HCT116 (cell line): ENCODE measurements at regions not wholly inside any gene's neighbourhood (a gene's known extent, or its start where the extent isn't known, plus 50 kb on each side); places are given as distances from the start of the nearest gene placed in this dataset.

ENCODE experiments used
- ATAC-seq: fragments of 200-7000 bp; cut with Tn5 transposase; 2 replicates; pipeline ENCODE4 v1.9.1; 2020; ENCODE audit warnings: mild to moderate bottlenecking, moderate library complexity
- BruUV-seq: library from RNA; stranded (reverse); fragments of 400-500 nt; replicated peaks from 2 replicates; lab custom pipeline; 2021; lab: Mats Ljungman, UMichigan
- CTCF ChIA-PET: fragments of 300-600 bp; sonication (Branson Sonifier 250); formaldehyde crosslinking; loops from one replicate; lab custom pipeline; 2021; ENCODE audit warnings: antibody characterized with exemption; lab: Charles Lee
- POLR2A ChIA-PET: fragments of 300-600, 350-600 bp; sonication (Branson Sonifier 250); formaldehyde crosslinking; loops from one replicate; lab custom pipeline; 2021; ENCODE audit warnings: antibody characterized with exemption; lab: Charles Lee
- RAD21 ChIA-PET, 2 experiments: fragments of 300-600 bp; sonication (Branson Sonifier 250); formaldehyde crosslinking; loops; one replicate each; lab custom pipeline; 2023; ENCODE audit warnings: low total read pairs in 2 of 2; ENCODE audit not compliant: uncharacterized antibody in 2 of 2, unreplicated experiment in 2 of 2, low non-redundant PET in 1 of 2; lab: Charles Lee
- DNase-seq: peaks from one replicate; pipeline ENCODE4 v3.0.0-alpha.2; 2010; ENCODE audit warnings: low read depth, low spot score
- H2AFZ ChIP-seq: fragments of 200-600 bp; shearing (Covaris generic), sonication (generic); 2 replicates; pipeline ENCODE4 v1.6.1; 2017; ENCODE audit warnings: low read depth, mixed run types, mixed read lengths, antibody characterized with exemption, low read length; ENCODE audit not compliant: poor library complexity, severe bottlenecking
- H3K27ac ChIP-seq: 2 replicates; pipeline ENCODE4 v1.5.1; 2012; ENCODE audit warnings: low read depth, low read length
- H3K27me3 ChIP-seq: fragments of 200-600 bp; sonication (generic); 2 replicates; pipeline ENCODE4 v1.6.1; 2016; ENCODE audit warnings: mixed run types, low read length, mixed read lengths; ENCODE audit not compliant: insufficient read depth
- H3K36me3 ChIP-seq, 2 experiments: fragments of 200-500 bp in 1 of 2; fragments of 200-600 bp in 1 of 2; sonication (Bioruptor generic) in 1 of 2; sonication (generic) in 1 of 2; 2 replicates each; pipeline versions ENCODE4 v1.5.1 to v1.6.1; 2014 to 2016; ENCODE audit warnings: low read length in 2 of 2, inconsistent platforms in 1 of 2, mixed read lengths in 1 of 2, mixed run types in 1 of 2; ENCODE audit not compliant: insufficient read depth in 2 of 2, control insufficient read depth in 1 of 2
- H3K4me1 ChIP-seq, 2 experiments: fragments of 200-600 bp in 1 of 2; sonication (generic) in 1 of 2; 2 replicates each; pipeline versions ENCODE4 v1.5.1 to v1.6.1; 2012 to 2017; ENCODE audit warnings: low read length in 2 of 2, inconsistent platforms in 1 of 2, mild to moderate bottlenecking in 1 of 2, mixed read lengths in 1 of 2, mixed run types in 1 of 2, moderate library complexity in 1 of 2; ENCODE audit not compliant: insufficient read depth in 2 of 2, control insufficient read depth in 1 of 2
- H3K4me2 ChIP-seq: fragments of 200-600 bp; sonication (generic); 2 replicates; pipeline ENCODE4 v1.6.1; 2017; ENCODE audit warnings: mixed run types, low read length, mixed read lengths
- H3K4me3 ChIP-seq, 2 experiments: fragments of 200-600 bp in 1 of 2; sonication (generic) in 1 of 2; replicated peaks in 1 of 2; 2 replicates each; pipeline ENCODE4 v1.5.1; 2011 to 2016; ENCODE audit warnings: low read length in 2 of 2, control low read depth in 1 of 2, low read depth in 1 of 2, mild to moderate bottlenecking in 1 of 2, mixed read lengths in 1 of 2, mixed run types in 1 of 2
- H3K79me2 ChIP-seq: fragments of 200-600 bp; sonication (generic); 2 replicates; pipeline ENCODE4 v1.6.1; 2017; ENCODE audit warnings: mild to moderate bottlenecking, mixed run types, low read length, moderate library complexity, mixed read lengths; ENCODE audit not compliant: insufficient read depth
- H3K9ac ChIP-seq: fragments of 200-600 bp; sonication (generic); 2 replicates; pipeline ENCODE4 v1.6.1; 2016; ENCODE audit warnings: low read length, mixed read lengths
- H3K9me2 ChIP-seq: fragments of 200-600 bp; sonication (generic), shearing (Covaris generic); 2 replicates; pipeline ENCODE4 v1.6.1; 2017; ENCODE audit warnings: mixed run types, mild to moderate bottlenecking, moderate library complexity; ENCODE audit not compliant: insufficient read depth
- H3K9me3 ChIP-seq, 2 experiments: fragments of 200-500 bp in 1 of 2; fragments of 200-600 bp in 1 of 2; sonication (Bioruptor generic) in 1 of 2; sonication (generic) in 1 of 2; 2 replicates each; pipeline ENCODE4 v1.6.1; 2014 to 2017; ENCODE audit warnings: low read length in 2 of 2, mixed read lengths in 2 of 2, inconsistent platforms in 1 of 2, low read depth in 1 of 2, mild to moderate bottlenecking in 1 of 2, mixed run types in 1 of 2, moderate library complexity in 1 of 2; ENCODE audit not compliant: control insufficient read depth in 1 of 2, insufficient read depth in 1 of 2
- H4K20me1 ChIP-seq: fragments of 200-600 bp; sonication (generic), shearing (Covaris generic); 2 replicates; pipeline ENCODE4 v1.6.1; 2017; ENCODE audit warnings: mixed run types, mild to moderate bottlenecking, moderate library complexity; ENCODE audit not compliant: insufficient read depth
- ATF3 ChIP-seq: IDR thresholded peaks from 2 replicates; pipeline ENCODE4 v1.6.1; 2012
- CBX3 ChIP-seq: IDR thresholded peaks from 2 replicates; pipeline ENCODE4 v1.6.1; 2012; ENCODE audit warnings: low read depth
- EGR1 ChIP-seq: IDR thresholded peaks from 2 replicates; pipeline ENCODE4 v1.6.1; 2012; ENCODE audit warnings: low read depth
- ELF1 ChIP-seq: IDR thresholded peaks from 2 replicates; pipeline ENCODE4 v1.6.1; 2012; ENCODE audit warnings: low read depth, borderline replicate concordance
- EZH2phosphoT487 ChIP-seq: fragments of 200-600 bp; IDR thresholded peaks from 2 replicates; pipeline ENCODE4 v1.6.1; 2018; ENCODE audit warnings: antibody characterized with exemption, borderline replicate concordance
- FOSL1 ChIP-seq: IDR thresholded peaks from 2 replicates; pipeline ENCODE4 v1.6.1; 2012; ENCODE audit warnings: low read depth
- JUND ChIP-seq: IDR thresholded peaks from 2 replicates; pipeline ENCODE4 v1.6.1; 2012
- POLR2A ChIP-seq: IDR thresholded peaks from 2 replicates; pipeline ENCODE4 v1.7.0; 2011; ENCODE audit warnings: borderline replicate concordance; ENCODE audit not compliant: insufficient read depth, insufficient read length; ENCODE audit errors: extremely low read depth
- POLR2AphosphoS5 ChIP-seq: IDR thresholded peaks from 2 replicates; pipeline ENCODE4 v1.6.1; 2011; ENCODE audit warnings: mild to moderate bottlenecking, low read depth, low read length, moderate library complexity
- RAD21 ChIP-seq: IDR thresholded peaks from 2 replicates; pipeline ENCODE4 v1.6.1; 2012; ENCODE audit warnings: low read depth, mild to moderate bottlenecking
- SIN3A ChIP-seq: IDR thresholded peaks from 2 replicates; pipeline ENCODE4 v1.6.1; 2012; ENCODE audit warnings: low read depth
- SP1 ChIP-seq: IDR thresholded peaks from 2 replicates; pipeline ENCODE4 v1.6.1; 2012; ENCODE audit warnings: low read depth
- SRF ChIP-seq: IDR thresholded peaks from 2 replicates; pipeline ENCODE4 v1.6.1; 2012; ENCODE audit warnings: low read depth
- TCF7L2 ChIP-seq: IDR thresholded peaks from 2 replicates; pipeline ENCODE4 v1.7.0; 2011; ENCODE audit warnings: borderline replicate concordance, inconsistent platforms; ENCODE audit not compliant: insufficient read depth, insufficient read length; ENCODE audit errors: extremely low read depth
- YY1 ChIP-seq: IDR thresholded peaks from 2 replicates; pipeline ENCODE4 v1.6.1; 2011; ENCODE audit warnings: low read length, low read depth, moderate library complexity, mild to moderate bottlenecking; ENCODE audit not compliant: insufficient replicate concordance; ENCODE audit errors: extremely low read depth
- ZBTB33 ChIP-seq: IDR thresholded peaks from 2 replicates; pipeline ENCODE4 v1.6.1; 2011; ENCODE audit warnings: mild to moderate bottlenecking, low read length, moderate library complexity; ENCODE audit not compliant: insufficient replicate concordance; ENCODE audit errors: extremely low read depth
- ZFX ChIP-seq: fragments of 450-650 bp; IDR thresholded peaks from 2 replicates; pipeline ENCODE4 v1.6.1; 2017
- ZNF274 ChIP-seq: fragments of 200-500 bp; sonication (Bioruptor generic); IDR thresholded peaks from 2 replicates; pipeline ENCODE4 v1.6.1; 2014; ENCODE audit warnings: mild to moderate bottlenecking, low read depth, low read length, inconsistent platforms
- intact Hi-C: fragments of 100-400 bp; cut with micrococcal nuclease; formaldehyde crosslinking; loops from 2 replicates; pipeline ENCODE4 v1.10.0; 2022
- TF ChIP-seq, protein P1 (sequence below): IDR thresholded peaks from 2 replicates; pipeline ENCODE4 v1.6.1; 2012
- TF ChIP-seq, protein P2 (sequence below), 3 experiments: fragments of 200-600 bp in 1 of 3; sonication (generic) in 1 of 3; IDR thresholded peaks in 2 of 3; conservative IDR thresholded peaks in 1 of 3; 2 replicates each; pipeline ENCODE4 v1.5.1; 2012 to 2017; ENCODE audit warnings: low read depth in 2 of 3, low read length in 2 of 3, antibody characterized with exemption in 1 of 3, borderline replicate concordance in 1 of 3, control low read depth in 1 of 3, mild to moderate bottlenecking in 1 of 3, mixed read lengths in 1 of 3, mixed run types in 1 of 3, moderate library complexity in 1 of 3; ENCODE audit not compliant: insufficient read depth in 1 of 3

DNA sequence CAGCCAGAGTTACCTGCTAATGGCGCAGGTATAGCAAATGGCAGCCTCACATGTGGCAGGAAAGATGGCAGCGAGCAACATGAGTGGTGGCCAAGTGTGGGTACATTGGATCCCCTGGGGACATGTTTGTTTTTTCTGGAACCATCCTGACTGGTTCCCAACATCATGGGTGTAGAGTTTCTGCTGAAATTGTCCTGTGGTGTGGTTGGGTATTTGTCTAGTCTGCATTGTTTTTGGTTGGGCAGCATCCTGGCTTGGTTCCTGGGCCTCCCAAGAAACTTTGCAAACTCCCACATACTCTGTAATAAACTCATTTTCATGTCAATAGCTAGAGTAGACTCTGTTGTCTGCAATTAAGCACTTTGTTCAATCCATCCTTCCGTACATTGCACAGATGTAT, 282.6 kb downstream of the CDC5L start:
- POLR2A ChIA-PET: no interaction called here
- peaks cover 23 to 50% of the 10 kb centered on the region in 2 experiments for H3K4me1 ChIP-seq
- RAD21 ChIA-PET: no interaction called here

More for the DNA sequence above, 282.6 kb downstream of the CDC5L start:
- Histone ChIP-seq H3K36me3 (no peaks in the 10 kb centered on the region), H2AFZ (no peak overlapping the region), H4K20me1 (no peaks in the 10 kb centered on the region), H3K9me3 (no peaks in the 10 kb centered on the region), H3K4me2 (no peak overlapping the region), H3K27ac (no peak overlapping the region), H3K9me2 (no peaks in the 10 kb centered on the region), H3K9ac (no peak overlapping the region), H3K4me3 (no peak overlapping the region), H3K79me2 (no peaks in the 10 kb centered on the region), H3K27me3 (no peaks in the 10 kb centered on the region; the same call in 1 of the 2 replicates)
- intact Hi-C loops: no loop called here
- DNase-seq (no peak), ATAC-seq (no peak)
- TF ChIP-seq EGR1 (no peak), TCF7L2 (no peak), CBX3 (no peak), SP1 (no peak), POLR2A (no peak), SRF (no peak), RAD21 (no peak), SIN3A (no peak), YY1 (no peak), FOSL1 (no peak), EZH2phosphoT487 (no peak), ZNF274 (no peak), POLR2AphosphoS5 (no peak), ZFX (no peak), ATF3 (no peak), JUND (no peak), ELF1 (no peak), ZBTB33 (no peak)
- TF ChIP-seq, protein P1, sequence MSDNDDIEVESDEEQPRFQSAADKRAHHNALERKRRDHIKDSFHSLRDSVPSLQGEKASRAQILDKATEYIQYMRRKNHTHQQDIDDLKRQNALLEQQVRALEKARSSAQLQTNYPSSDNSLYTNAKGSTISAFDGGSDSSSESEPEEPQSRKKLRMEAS: no peak
- TF ChIP-seq, protein P2, sequence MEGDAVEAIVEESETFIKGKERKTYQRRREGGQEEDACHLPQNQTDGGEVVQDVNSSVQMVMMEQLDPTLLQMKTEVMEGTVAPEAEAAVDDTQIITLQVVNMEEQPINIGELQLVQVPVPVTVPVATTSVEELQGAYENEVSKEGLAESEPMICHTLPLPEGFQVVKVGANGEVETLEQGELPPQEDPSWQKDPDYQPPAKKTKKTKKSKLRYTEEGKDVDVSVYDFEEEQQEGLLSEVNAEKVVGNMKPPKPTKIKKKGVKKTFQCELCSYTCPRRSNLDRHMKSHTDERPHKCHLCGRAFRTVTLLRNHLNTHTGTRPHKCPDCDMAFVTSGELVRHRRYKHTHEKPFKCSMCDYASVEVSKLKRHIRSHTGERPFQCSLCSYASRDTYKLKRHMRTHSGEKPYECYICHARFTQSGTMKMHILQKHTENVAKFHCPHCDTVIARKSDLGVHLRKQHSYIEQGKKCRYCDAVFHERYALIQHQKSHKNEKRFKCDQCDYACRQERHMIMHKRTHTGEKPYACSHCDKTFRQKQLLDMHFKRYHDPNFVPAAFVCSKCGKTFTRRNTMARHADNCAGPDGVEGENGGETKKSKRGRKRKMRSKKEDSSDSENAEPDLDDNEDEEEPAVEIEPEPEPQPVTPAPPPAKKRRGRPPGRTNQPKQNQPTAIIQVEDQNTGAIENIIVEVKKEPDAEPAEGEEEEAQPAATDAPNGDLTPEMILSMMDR (IDR thresholded peaks at IDR 0.05 in 2 of 3, conservative IDR thresholded peaks at IDR 0.05 in 1 of 3; ENCODE audit: borderline replicate concordance in 1 of 3, insufficient read depth in 1 of 3, low read depth in 2 of 3, low read length in 2 of 3): no peak
- BruUV-seq: no TSS peak
- CTCF ChIA-PET: no interaction called here
